Tibial artery (tissue), 4 donors: ENCODE measurements at regions not wholly inside any gene's neighbourhood (a gene's known extent, or its start where the extent isn't known, plus 50 kb on each side); places are given as distances from the start of the nearest gene placed in this dataset.

Experiments used
- DNase-seq, 2 donors: peaks; one replicate each; pipeline ENCODE4 v3.0.0-alpha.2; 2019
- H3K27ac ChIP-seq, 2 donors: fragments of 200-600 bp; sonication (generic) in 1 of 2; 1 replicate in 1 of 2; 2 replicates in 1 of 2; pipeline ENCODE4 v1.5.1; 2018 to 2019; ENCODE audit warnings: mild to moderate bottlenecking in 1 of 2
- H3K27me3 ChIP-seq, 2 donors: fragments of 200-600 bp; sonication (generic) in 1 of 2; one replicate each; pipeline versions ENCODE4 v1.5.1 to v1.6.0; 2016 to 2019
- H3K36me3 ChIP-seq, 3 donors: fragments of 200-600 bp; sonication (generic) in 2 of 3; one replicate each; pipeline ENCODE4 v1.5.1; 2016 to 2019; ENCODE audit warnings: mild to moderate bottlenecking in 2 of 3
- H3K4me1 ChIP-seq, 4 donors: fragments of 200-600 bp; sonication (generic) in 2 of 4; 1 replicate in 3 of 4; 2 replicates in 1 of 4; pipeline ENCODE4 v1.5.1; 2016 to 2019
- H3K4me3 ChIP-seq, 2 donors: fragments of 200-600 bp; sonication (generic) in 1 of 2; 1 replicate in 1 of 2; 2 replicates in 1 of 2; pipeline ENCODE4 v1.5.1; 2018 to 2019; ENCODE audit warnings: mild to moderate bottlenecking in 2 of 2
- H3K9me3 ChIP-seq, 3 donors: fragments of 200-600 bp; sonication (generic) in 1 of 3; one replicate each; pipeline ENCODE4 v1.5.1; 2016 to 2019
- intact Hi-C: fragments of 100-400 bp; cut with DNase I; formaldehyde crosslinking; loops from one replicate; pipeline ENCODE4 v1.15.0; 2023; ENCODE audit warnings: low total_unique reads
- TF ChIP-seq, protein P1 (sequence below), 2 experiments: fragments of 200-600 bp in 1 of 2; fragments of 450-650 bp in 1 of 2; IDR thresholded peaks; one replicate each; pipeline ENCODE4 v1.5.1; 2017 to 2019; ENCODE audit warnings: antibody characterized with exemption in 2 of 2, mild to moderate bottlenecking in 1 of 2, moderate library complexity in 1 of 2

DNA sequence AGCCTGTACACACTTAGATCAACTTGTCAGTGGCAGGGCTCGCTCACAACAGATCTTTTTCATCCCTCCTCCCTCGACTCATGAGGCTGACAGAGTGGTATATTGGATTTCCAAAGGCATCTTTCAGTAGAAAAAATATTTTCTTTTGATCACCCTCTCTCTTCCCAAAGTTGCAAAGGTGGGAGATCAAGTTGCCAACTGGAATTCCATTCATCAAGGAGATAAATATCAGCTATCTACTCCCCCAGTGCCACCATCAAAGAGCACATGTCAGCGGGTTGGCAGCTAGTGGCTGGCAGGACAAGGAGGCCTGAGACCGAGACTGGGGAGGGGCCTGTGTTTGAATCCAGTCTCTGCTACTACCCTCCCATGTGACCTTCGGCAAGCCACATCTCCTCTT is 539.7 kb upstream of the CDH11 start:
- H3K9me3 ChIP-seq: no peaks in the 10 kb centered on the region
- intact Hi-C loops: no loop called here
- TF ChIP-seq, protein P1, sequence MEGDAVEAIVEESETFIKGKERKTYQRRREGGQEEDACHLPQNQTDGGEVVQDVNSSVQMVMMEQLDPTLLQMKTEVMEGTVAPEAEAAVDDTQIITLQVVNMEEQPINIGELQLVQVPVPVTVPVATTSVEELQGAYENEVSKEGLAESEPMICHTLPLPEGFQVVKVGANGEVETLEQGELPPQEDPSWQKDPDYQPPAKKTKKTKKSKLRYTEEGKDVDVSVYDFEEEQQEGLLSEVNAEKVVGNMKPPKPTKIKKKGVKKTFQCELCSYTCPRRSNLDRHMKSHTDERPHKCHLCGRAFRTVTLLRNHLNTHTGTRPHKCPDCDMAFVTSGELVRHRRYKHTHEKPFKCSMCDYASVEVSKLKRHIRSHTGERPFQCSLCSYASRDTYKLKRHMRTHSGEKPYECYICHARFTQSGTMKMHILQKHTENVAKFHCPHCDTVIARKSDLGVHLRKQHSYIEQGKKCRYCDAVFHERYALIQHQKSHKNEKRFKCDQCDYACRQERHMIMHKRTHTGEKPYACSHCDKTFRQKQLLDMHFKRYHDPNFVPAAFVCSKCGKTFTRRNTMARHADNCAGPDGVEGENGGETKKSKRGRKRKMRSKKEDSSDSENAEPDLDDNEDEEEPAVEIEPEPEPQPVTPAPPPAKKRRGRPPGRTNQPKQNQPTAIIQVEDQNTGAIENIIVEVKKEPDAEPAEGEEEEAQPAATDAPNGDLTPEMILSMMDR (IDR thresholded peaks at IDR 0.05): no peak
- H3K27me3 ChIP-seq: no peaks in the 10 kb centered on the region
- H3K36me3 ChIP-seq: no peaks in the 10 kb centered on the region
- no peaks in the 10 kb centered on the region for H3K4me1 ChIP-seq
- no peak for DNase-seq
- no peak overlapping the region for H3K4me3 ChIP-seq
- H3K27ac ChIP-seq: no peak overlapping the region

DNA sequence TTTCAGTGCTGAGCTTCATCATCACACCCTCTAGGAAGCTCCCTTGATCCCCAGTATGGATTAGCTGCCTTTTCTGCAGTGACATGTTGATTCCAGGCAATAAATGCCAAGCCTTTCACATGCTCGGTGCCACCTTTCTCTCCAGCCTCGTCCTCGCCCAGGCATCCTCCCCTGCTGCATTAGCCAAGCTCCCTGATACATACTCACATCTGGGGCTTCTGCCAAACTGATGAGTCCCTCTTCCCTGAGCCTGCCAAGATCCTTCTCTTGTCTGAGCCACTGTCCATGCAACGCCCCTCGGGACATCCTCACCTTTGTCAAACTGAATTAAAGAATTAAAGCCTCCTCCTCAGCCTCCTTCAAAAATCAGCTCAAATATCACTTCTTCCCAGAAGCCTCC is 538.5 kb upstream of the CDH11 start:
- Histone ChIP-seq H3K27ac (no peak overlapping the region), H3K4me1 (no peaks in the 10 kb centered on the region)
- DNase-seq: no peak

DNA sequence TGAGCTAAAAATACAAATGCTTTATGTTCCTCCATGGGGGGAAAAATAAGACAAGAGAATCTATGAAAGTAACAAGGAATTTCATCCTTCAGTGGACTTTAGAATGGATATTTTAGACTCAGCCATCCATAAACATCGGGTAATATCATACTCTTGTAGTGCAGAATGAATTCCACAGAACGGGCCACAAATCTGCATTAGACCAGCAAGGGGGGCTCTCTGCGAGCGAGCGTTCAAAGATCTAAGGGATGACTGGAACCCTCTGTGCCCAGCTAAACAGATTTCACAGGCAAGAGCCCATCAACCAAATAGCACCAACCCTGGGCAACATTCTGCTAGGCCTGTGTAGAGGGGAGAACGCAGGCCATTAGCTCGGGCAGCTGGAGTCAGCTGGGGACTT is 537.9 kb upstream of the CDH11 start:
- Histone ChIP-seq H3K36me3 (no peaks in the 10 kb centered on the region), H3K9me3 (no peaks in the 10 kb centered on the region), H3K27ac (no peak overlapping the region), H3K4me1 (no peaks in the 10 kb centered on the region), H3K27me3 (no peaks in the 10 kb centered on the region), H3K4me3 (no peak overlapping the region)
- no peak for DNase-seq
- intact Hi-C loops: no loop called here
- TF ChIP-seq, protein P1 (IDR thresholded peaks at IDR 0.05): no peak

More for the DNA sequence above, 538.5 kb upstream of the CDH11 start:
- TF ChIP-seq, protein P1 (IDR thresholded peaks at IDR 0.05): no peak
- no peaks in the 10 kb centered on the region for H3K9me3 ChIP-seq
- no peaks in the 10 kb centered on the region for H3K36me3 ChIP-seq
- no peak overlapping the region for H3K4me3 ChIP-seq
- no peaks in the 10 kb centered on the region for H3K27me3 ChIP-seq
- intact Hi-C loops: no loop called here

DNA sequence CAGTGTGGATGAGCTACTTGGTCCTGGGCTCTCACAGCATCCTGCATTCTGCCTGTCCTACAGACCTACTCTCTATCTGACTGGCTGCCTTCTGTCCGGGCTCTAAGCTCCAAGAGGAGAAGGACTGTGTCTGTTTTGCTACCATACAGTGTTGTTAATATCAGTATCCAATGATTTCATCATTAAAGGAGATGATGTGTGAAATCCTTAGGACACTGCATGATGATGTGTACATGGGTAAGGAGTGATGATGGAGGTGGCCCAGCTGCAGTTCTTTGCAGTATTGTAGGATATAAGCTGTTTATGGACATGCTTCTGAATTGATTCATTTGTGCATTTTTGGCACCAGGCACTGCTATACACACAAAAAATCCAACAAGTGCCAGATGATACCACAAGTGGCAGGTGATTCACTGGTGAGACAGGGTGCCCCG is 536.9 kb upstream of the CDH11 start:
- Histone ChIP-seq H3K4me1 (no peaks in the 10 kb centered on the region), H3K27me3 (no peaks in the 10 kb centered on the region), H3K4me3 (no peak overlapping the region), H3K9me3 (no peaks in the 10 kb centered on the region), H3K27ac (no peak overlapping the region), H3K36me3 (no peaks in the 10 kb centered on the region)
- TF ChIP-seq, protein P1 (IDR thresholded peaks at IDR 0.05): no peak
- intact Hi-C loops: no loop called here
- no peak for DNase-seq

DNA sequence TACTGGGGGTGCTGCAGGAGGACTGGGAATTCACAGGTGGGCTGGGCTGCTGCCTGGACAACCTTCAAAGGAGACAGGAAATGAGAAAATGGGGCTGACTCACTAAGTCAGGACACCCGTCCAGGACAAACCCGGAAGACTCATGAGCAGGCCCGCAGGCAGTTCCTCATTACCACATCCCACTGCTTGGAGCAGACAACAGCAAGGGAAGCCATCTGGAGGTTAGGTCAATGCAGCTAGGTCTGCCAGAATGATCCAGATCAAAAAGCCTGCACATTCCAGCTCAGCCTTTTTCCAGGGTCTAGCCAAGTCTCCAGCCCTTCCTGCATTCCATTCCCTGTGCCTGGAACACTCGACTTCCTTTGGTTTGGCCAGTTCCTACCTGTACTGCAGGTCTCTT is 536.5 kb upstream of the CDH11 start:
- no peak for DNase-seq
- intact Hi-C loops: no loop called here

More for the DNA sequence above, 536.5 kb upstream of the CDH11 start:
- no peaks in the 10 kb centered on the region for H3K36me3 ChIP-seq
- no peak overlapping the region for H3K27ac ChIP-seq
- no peaks in the 10 kb centered on the region for H3K9me3 ChIP-seq
- H3K4me3 ChIP-seq: no peak overlapping the region
- no peaks in the 10 kb centered on the region for H3K4me1 ChIP-seq
- TF ChIP-seq, protein P1 (IDR thresholded peaks at IDR 0.05): no peak
- H3K27me3 ChIP-seq: no peaks in the 10 kb centered on the region
